ENCODE measurements at regions not wholly inside any gene's neighbourhood (a gene's known extent, or its start where the extent isn't known, plus 50 kb on each side); places are given as distances from the start of the nearest gene placed in this dataset.
A peak's percentile ranks its signal among the peaks of the same experiment; 100 is the strongest.

- no peak for DNase-seq
Observed at GRCh38 chr5:155839251-155840037, 487.5 kb upstream of the SGCD start.

- no peak for DNase-seq
Observed at GRCh38 chr5:155844542-155844941, 482.4 kb upstream of the SGCD start.

- DNase-seq = no peak
Observed at GRCh38 chr5:155850370-155850769, 476.6 kb upstream of the SGCD start.

GRCh38 chr5:155866971-155867370, 460.0 kb upstream of the SGCD start:
- DNase-seq = no peak

GRCh38 chr5:155867522-155868088, 459.4 kb upstream of the SGCD start:
- DNase-seq = no peak

GRCh38 chr5:155870636-155871035, 456.3 kb upstream of the SGCD start:
- DNase-seq = no peak

GRCh38 chr5:155871623-155872022, 455.3 kb upstream of the SGCD start:
- DNase-seq = no peak

GRCh38 chr5:155872629-155873220, 454.2 kb upstream of the SGCD start:
- peak; percentile 16 for DNase-seq

- DNase-seq = no peak
Observed at GRCh38 chr5:155878991-155879575, 447.9 kb upstream of the SGCD start.

- no peak for DNase-seq
Observed at GRCh38 chr5:155884041-155884440, 442.9 kb upstream of the SGCD start.

GRCh38 chr5:155885199-155885598, 441.8 kb upstream of the SGCD start:
- no peak for DNase-seq

- DNase-seq = no peak
Observed at GRCh38 chr5:155886311-155887031, 440.5 kb upstream of the SGCD start.

- DNase-seq = no peak
Observed at GRCh38 chr5:155895484-155895883, 431.5 kb upstream of the SGCD start.

- DNase-seq = no peak
Observed at GRCh38 chr5:155897761-155898160, 429.2 kb upstream of the SGCD start.

- no peak for DNase-seq
Observed at GRCh38 chr5:155898284-155898683, 428.7 kb upstream of the SGCD start.

- DNase-seq = no peak
Observed at GRCh38 chr5:155903791-155904190, 423.2 kb upstream of the SGCD start.

GRCh38 chr5:155905364-155905763, 421.6 kb upstream of the SGCD start:
- DNase-seq = no peak

GRCh38 chr5:155906046-155906445, 420.9 kb upstream of the SGCD start:
- DNase-seq = no peak

- no peak for DNase-seq
Observed at GRCh38 chr5:155908543-155908942, 418.4 kb upstream of the SGCD start.

- no peak for DNase-seq
Observed at GRCh38 chr5:155912291-155912690, 414.7 kb upstream of the SGCD start.

GRCh38 chr5:155914766-155915165, 412.2 kb upstream of the SGCD start:
- no peak for DNase-seq

- DNase-seq = no peak
Observed at GRCh38 chr5:155915601-155916000, 411.4 kb upstream of the SGCD start.
